GM18517 (cell line): ENCODE measurements at regions not wholly inside any gene's neighbourhood (a gene's known extent, or its start where the extent isn't known, plus 50 kb on each side); places are given as distances from the start of the nearest gene placed in this dataset.
"Not testable (repeated sequence)": the region's sequence is repeated elsewhere in the genome, so short reads cannot be mapped to it uniquely, and the experiment has no call there.

Source experiments
- ATAC-seq: cut with Tn5 transposase; IDR thresholded peaks from one replicate; pipeline ENCODE4 v1.9.1; 2021; ENCODE audit warnings: mild to moderate bottlenecking, moderate library complexity; ENCODE audit not compliant: unreplicated experiment

DNA sequence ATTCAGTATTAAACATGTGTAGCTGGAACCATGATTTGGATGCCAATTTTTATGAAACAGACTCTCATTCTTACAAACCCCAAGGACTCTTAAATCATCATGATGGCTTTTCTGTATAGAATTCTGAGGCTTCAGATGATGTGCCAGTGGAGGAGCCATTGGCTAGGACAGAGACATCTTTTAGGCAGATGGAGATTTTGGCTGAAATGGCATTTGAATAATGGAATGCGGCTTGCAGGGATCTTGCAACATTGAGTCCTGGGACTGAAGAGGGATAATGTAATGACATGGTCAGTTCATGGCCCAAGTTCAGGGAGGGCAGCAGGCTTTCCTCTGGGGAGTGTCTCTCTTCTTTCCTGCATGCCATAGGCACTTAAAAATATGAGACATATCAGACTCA, 172.4 kb downstream of the ABCA8 start:
- no peak for ATAC-seq

DNA sequence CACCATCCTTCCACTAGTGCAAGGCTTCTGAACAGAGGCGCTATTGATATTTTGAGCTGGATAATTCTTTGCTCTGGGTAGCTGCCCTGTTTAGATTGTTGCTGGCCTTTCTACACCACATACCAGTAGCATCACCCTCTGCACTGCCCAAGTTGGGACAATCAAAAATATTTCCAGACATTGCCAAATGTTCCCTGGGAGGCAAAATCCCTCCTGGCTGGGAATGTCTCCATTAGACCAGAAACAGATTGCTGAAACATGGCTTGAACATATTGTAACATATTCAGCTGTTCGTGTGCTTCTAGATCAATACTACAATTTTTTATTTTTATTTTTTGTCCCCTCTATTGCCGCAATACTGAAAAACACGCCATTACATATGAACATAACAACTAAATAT, 174.6 kb downstream of the ABCA8 start:
- ATAC-seq = no peak

DNA sequence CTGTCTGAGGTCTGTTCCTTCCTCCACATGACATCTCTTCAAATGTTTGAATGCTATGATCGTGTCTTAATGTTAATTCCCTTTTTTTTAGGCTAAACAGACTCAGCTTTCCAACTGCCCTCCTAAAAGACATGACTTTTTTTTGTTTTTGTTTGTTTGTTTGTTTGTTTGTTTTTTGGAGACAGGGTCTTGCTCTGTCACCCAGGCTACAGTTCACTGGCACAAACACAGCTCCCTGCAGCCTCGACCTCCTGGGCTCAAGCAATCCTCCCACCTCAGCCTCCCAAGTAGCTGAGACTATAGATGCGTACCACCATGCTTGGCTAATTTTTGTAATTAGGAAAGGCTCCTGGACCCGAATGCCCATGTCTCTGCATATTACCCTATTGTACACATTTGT, 176.5 kb downstream of the ABCA8 start:
- no peak for ATAC-seq

DNA sequence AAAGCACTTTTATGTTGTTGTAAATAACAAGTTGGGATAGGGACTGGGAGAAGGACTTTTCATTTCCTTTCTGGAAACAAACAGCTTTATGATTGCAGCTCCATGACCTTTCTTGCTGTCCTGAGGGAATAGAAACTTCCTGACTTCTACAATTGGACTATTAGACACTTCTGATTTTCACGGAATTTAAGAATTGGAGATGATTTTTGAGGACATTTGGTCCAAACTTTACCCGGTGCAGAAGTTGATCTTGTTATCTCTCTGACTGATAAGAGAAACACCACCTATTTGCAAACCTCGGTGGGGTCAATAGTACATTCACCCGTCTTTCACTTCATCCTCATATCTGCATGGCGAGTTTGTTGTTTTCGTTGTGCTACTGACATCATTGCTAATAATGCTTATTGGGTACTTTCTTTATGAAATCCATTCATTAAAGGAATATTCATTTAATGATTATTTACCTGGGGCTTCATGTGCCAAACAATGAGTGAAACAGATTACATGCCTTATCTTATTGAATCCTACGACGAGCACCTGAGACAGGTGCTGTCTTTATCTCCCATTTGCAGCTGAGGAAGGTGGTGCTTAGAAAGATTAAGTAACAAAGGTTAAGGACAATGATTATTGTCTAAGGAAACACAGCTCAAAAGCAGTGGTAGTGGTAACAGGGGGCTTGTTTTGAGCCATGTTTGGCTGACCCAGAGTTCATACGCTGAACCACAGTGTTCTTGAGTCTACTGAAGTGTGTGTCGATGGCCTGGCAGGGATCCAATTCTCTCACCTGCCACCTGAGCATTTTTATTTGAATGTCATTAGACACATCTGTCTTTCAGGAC, 176.9 kb upstream of the FAM20A start:
- ATAC-seq = no peak

DNA sequence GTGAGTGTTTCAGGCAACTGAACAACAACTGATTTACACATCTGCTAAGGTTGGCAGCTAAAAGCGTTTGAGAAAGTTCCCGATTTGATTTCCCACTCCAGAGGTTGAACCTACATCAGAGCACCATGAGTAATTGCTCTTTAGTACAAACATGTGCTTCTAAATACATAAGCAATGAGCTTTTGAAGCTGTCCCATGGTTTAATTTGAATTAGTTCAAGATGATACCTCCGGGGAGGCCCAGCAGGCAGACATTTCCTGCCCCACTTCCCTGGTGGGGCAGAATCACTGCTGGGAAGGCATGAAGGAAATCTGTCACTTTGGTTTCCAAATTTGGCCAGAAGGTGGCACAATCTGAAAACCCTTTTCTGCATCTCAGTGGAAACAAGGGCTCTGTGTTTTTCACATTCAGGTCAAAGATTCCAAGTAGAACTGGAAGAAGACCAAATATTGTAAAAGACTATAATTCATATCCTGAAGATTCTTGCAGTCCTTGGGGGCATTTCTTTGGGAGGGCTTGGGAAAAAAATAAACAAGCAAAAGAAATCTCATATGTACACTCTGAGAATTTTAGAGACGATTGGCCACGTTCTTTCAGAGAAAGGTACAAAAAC, 176.2 kb upstream of the FAM20A start:
- peak; percentile 48 for ATAC-seq

DNA sequence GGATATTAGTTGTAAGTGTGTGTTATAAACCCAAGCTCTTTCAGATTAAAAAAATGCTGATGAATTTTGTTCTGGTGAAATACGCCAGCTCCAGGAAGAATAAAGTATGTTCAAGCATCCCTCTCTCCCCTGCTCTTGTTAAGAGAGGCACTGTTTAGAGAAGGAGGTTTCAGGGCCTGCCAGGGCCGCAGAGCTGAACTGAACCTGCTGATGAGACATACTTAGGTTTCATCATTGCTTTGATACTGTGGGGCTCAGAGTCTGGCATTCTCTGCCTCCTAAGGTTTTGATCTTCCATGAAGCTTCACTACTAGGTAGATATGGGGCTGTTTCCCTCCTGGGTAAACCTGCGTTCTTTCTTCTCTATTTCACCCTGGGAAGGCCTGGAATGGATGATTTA, 175.3 kb upstream of the FAM20A start:
- no peak for ATAC-seq

DNA sequence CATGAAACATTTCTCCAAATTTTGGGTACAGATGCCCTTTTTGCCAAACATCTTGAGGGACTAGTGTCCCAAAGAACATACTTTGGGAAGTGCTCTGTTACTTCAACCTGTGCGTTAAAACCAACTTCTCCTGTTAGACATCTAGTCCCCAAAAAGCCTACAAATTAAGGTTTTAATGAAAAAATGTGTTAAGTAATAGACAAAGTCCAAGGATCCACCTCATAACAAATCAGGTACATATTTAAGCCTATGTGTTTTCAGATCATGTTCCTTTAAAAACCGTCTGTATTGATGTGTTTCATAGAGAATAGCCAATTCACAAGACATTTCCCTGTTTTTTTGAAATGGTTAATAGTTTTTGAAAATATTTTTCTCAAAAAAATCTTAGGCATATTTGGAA, 174.8 kb upstream of the FAM20A start:
- ATAC-seq = no peak

DNA sequence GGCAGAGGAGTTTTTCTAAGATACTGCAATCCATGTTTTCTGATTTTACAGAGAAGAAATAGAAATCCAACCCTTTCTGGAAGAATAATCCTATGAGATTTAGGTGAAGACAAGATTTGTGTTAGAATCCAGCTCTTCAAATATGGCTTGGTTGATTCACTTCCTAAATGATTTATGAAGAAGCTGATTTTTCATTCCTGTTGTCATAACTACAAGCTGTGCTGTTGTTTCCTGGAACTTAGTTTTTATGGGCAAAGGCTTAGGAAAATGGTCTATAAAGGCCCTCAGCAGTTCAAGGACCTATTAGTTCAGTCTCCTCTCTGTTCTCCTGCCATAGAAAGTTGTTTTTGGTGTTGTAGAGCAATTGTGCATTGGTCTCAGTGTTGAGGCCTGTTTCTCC, 174.2 kb upstream of the FAM20A start:
- ATAC-seq = no peak

DNA sequence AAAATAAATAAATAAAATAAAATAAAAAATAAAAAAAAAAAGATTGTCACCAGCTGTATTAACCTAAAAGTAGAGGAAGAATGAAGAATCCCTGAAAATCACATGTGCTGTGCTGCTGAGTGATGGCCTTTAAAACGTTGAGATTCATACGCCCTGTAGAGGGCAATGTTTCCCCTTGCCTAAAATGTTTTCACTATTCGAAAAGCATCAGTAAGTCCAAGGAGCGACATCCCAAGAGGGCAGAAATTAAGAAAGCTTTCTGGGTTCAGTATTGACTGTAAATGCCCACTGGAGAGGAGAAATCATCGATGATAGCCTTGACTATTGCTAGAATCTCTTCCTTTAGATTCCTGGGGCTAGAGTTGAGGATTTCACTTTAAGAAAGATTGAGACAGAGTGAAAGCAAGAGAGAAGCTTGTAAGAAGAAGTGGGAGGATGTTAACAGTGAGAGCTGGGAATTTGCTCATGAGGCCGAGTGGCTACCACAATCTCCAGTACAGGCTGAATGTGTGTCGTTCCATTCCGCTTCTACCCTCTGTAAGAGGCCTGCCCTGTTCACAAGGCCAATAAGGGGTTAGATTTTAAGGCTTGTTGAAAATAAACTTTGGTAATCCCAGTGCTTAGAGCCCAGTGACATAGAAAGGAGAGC, 170.8 kb upstream of the FAM20A start:
- ATAC-seq = no peak

DNA sequence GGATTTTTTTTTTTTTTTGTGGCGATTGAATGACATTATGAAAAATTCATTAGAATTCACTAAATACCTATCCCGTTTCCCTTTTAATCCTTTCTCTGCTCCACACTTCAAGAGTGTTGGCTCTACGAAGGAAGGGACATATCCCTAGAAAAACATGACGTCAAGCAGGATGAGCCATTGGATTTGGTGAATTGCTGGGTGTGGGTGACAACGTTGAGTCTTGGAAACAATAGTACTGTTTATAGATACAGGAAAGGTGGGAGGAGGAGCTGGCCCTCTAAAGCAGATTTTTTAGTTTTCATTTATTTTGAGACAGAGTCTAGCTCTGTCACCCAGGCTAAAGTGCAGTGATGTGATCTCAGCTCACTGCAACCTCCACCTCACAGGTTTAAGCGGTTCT, 167.6 kb upstream of the FAM20A start:
- no peak for ATAC-seq

DNA sequence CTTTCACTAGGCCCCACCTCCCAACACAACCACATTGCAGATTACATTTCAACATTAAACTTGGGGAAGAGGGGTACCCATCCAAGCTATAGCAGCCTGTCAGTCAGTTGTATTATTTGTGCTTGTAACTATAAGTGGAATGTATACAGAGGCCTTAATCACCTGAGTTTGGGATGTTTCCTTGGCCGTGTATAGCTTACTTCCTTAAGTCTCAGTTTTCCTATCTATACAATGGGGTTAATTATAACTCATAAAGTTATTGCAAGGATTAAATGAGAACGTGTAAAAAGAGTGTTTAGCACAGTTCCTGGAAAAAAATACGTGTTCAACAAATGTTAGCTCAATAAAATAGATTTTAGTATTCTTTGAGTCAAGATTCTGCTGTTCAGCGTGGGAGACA, 165.5 kb upstream of the FAM20A start:
- no peak for ATAC-seq

DNA sequence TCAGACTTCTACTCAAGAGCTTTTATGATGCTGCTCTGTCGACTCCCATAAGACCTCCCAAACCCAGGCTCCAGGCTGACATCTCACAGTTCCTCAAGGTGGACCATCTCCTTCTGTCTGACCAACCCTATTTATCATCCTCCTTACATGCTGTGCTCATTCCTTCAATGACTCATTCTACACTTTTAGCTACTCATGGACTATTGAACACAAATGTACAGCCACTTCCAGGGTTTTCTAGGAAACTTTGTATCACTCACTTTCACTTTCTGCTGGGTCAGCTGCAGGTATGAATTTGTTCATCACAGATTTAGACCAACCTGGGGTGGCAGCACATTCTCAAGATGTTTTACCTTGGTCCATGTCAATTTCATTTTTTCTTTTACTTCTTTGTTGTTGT, 162.4 kb upstream of the FAM20A start:
- no peak for ATAC-seq

DNA sequence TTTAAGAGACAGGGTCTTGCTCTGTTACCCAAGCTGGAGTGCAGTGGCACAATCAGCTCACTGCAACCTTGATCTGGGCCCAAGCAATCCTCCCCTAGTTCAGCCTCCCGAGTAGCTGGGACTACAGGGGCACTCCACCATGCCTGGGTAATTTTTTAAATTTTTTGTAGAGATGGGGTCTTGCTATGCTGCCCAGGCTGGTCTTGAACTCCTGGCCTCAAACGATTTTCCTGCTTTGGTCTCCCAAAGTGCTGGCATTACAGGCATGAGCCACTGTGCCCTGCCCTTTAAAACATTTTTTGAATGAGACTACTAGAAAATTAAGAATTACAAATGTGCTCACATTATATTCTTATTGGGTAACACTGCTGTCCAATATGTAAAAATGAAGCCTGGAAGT, 161.7 kb upstream of the FAM20A start:
- ATAC-seq = no peak

DNA sequence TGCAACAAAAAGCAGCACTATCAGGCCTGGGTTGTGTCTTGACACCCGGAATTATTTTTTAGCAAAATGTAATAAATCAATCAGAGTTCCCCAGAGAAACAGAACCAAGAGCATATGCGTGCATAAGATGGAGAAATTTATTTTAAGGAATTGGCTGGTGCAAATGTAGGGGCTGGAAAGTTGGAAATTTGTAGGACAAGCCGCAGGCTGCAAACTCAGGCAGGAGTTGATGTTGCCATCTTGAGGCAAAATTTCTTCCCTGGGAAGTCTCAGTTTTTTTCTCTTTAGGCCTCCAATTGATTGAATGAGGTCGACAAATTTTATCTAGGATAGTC, 158.9 kb upstream of the FAM20A start:
- ATAC-seq = no peak

DNA sequence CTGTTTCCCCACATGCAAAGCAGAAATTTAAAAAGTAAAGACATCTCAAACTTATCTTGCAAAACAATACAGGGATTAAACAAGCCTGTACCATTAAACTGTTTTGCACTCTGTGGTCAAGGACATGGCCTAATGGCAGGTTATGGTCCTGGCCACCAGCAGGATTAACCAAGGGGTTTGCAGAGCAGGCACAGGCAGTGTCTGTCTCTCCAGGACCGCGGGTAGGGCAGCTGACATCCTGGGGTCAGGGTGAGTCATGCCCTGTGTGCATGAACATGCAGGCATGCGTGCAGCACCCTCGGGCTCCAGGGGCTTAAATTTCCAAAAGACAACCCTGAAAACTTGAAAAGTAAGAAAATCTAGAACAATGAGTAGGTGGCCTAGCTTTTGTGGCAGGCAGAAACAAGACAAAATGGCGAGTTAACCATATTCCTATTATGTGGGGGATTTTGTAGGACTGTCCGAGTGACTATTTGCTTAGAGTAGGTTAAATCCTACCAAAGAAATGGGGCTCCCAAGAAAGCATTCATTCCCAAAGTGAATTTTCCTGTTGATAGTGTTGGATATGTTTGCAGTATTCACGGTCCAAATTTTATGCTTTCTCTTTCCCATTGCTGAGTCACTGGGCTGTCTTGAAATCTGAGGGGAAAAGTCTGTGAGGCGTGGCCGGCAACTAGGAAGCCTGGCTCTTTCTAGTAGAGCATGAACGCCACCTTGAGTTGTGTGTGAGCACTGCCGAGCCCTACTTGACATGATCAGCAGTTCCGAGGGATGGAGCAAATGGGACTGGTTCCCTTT, 158.4 kb upstream of the FAM20A start:
- peak; percentile 89 for ATAC-seq

DNA sequence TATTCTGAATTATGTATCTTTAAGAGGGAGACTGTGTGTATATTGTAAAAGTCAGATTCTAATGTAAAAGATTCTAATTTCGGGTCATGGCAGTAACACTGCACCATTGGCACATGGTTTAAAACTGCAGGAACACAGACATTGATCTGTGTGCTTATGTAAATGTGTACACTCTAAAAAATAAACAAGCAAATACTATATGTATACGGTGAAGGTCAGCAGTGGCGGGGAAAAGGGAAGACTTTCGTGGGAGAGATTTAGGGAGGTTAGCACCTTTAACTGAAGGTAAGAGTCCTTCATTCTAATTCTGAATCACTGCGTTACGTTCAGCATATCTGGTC, 157.8 kb upstream of the FAM20A start:
- ATAC-seq = no peak

DNA sequence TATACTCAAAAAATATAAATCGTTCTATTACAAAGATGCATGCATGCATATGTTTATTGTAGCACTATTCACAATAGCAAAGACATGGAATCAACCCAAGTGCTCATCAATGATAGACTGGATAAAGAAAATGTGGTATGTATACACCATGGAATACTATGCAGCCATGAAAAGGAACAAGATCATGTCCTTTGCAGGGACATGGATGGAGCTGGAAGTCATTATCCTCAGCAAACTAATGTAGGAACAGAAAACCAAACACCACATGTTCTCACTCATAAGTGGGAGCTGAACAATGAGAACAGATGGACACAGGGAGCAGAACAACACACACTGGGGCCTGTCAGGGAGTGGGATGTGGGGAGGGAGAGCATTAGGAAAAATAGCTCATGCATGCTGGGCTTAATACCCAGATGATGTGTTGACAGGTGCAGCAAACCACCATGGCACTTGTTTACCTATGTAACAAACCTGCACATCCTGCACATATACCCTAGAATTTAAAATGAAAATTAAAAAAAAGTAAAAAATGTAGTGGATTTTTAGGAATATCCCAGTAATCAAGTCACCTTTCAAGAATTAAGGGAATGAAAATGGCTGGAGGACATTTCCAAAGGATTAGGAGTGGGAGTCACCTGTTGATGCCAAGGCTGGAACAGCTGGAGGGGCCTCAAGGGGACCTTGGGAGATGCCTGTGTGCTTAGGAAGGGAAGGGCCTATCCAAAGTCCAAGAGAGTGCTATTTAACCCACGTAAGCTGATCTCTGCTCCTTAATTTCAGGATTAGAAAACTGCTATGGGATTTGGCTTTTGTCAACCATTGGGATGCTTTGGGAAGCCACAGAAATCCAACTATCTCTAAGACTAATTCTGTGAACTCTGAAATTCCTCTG, 156.9 kb upstream of the FAM20A start:
- not testable (repeated sequence) for ATAC-seq

DNA sequence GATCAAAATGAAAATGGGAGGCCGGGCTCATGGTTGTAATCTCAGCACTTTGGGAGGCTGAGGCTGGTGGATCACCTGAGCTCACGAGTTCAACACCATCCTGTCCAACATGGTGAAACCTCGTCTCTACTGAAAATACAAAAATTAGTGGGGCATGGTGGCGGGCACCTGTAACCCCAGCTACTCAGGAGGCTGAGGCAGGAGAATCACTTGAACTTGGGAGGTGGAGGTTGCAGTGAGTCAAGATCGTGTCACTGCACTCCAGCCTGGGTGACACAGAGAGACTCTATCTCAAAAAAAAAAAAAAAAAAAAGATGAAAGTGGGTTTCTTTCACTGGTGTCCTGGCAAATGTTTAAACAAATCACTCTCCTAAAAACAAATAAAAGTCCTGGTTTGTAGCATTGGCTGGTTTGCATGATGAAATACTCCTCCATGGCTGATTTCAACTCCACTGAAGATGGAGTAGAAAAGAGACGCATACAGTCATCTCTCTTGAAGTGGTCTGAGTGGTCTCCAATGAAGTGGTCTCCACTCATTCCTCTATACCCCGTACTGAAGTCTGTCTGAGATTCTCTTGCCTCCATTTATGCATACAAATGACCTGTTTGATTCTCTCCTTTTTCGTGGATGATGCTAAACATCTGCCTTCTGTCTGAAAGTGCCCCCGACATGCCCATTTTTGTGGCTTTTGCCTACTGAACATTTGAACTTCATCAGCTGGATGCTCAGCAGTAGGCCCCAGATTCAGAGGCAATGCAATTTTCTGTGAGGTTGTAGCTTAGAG, 153.0 kb upstream of the FAM20A start:
- ATAC-seq = no peak

DNA sequence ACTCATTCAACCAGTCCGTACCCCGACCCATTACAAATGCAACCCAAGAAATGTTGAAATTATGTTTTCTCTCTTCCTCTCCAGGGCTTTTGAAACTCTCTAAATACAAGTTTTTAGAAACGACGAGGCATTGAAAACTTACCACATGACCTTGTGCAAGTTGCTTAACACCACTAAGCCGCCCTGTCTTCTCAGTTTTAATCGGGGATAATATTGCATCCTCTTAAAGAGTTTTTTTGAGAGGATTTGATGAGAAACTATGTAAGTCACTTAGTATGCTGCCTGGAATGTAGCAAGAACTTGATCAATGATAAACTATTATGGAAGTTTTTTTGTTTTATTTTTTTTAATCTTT, 149.0 kb upstream of the FAM20A start:
- ATAC-seq = no peak
